K562 (cell line): ENCODE measurements at regions not wholly inside any gene's neighbourhood (a gene's known extent, or its start where the extent isn't known, plus 50 kb on each side); places are given as distances from the start of the nearest gene placed in this dataset.

ENCODE experiments used
- ATAC-seq: fragments of 200-7000 bp; cut with Tn5 transposase; 3 replicates; pipeline ENCODE4 v1.9.1; 2020; ENCODE audit warnings: moderate library complexity
- BruUV-seq: library from RNA; stranded (reverse); fragments of 400-500 nt; replicated peaks from 2 replicates; lab custom pipeline; 2021; lab: Mats Ljungman, UMichigan
- CTCF ChIA-PET: fragments of 300-600 bp; formaldehyde crosslinking; extraction: SDS; loops from one replicate; lab custom pipeline; 2021; ENCODE audit warnings: low intra/inter-chr PET ratio; lab: Yijun Ruan, JAX
- POLR2A ChIA-PET: fragments of 300-600, 350-650 bp; sonication (Branson Sonifier 250); formaldehyde crosslinking; extraction: SDS; loops from one replicate; lab custom pipeline; 2021; ENCODE audit warnings: antibody characterized with exemption, inconsistent platforms; lab: Yijun Ruan, JAX
- DNase-seq, 4 experiments: peaks; one replicate each; pipeline versions ENCODE4 v3.0.0 to v3.0.0-alpha.2; 2011 to 2018; ENCODE audit warnings: low spot score in 3 of 4, mixed read lengths in 3 of 4; ENCODE audit errors: extremely low read depth in 1 of 4
- FAIRE-seq: peaks from 2 replicates; lab custom pipeline; 2011; peaks lifted over from hg19 to GRCh38; lab: Jason Lieb, UNC
- H2AFZ ChIP-seq: 2 replicates; pipeline ENCODE4 v1.6.0; 2011; ENCODE audit warnings: low read depth, low read length, control low read depth, inconsistent platforms
- H3K27ac ChIP-seq: fragments of 200-600 bp; 3 replicates; pipeline ENCODE4 v1.8.0; 2011; ENCODE audit warnings: low read depth, mild to moderate bottlenecking, control low read depth, inconsistent platforms, low read length, moderate library complexity, mixed read lengths; ENCODE audit errors: extremely low read depth
- H3K27me3 ChIP-seq, 2 experiments: fragments of 300-600 bp in 1 of 2; 2 replicates in 1 of 2; 3 replicates in 1 of 2; pipeline versions ENCODE4 v1.6.0 to v1.8.0; 2011; ENCODE audit warnings: inconsistent platforms in 2 of 2, low read length in 2 of 2, mild to moderate bottlenecking in 1 of 2, mixed read lengths in 1 of 2, moderate library complexity in 1 of 2; ENCODE audit not compliant: control insufficient read depth in 2 of 2, insufficient read depth in 2 of 2
- H3K36me3 ChIP-seq: fragments of 300-600 bp; 3 replicates; pipeline ENCODE4 v1.8.0; 2011; ENCODE audit warnings: mild to moderate bottlenecking, low read length, inconsistent platforms; ENCODE audit not compliant: control insufficient read depth, insufficient read depth
- H3K4me1 ChIP-seq, 2 experiments: fragments of 200-600 bp in 1 of 2; replicated peaks in 1 of 2; 2 replicates in 1 of 2; 3 replicates in 1 of 2; pipeline versions ENCODE4 v1.5.1 to v1.8.0; 2011; ENCODE audit warnings: inconsistent platforms in 2 of 2, low read length in 2 of 2, mild to moderate bottlenecking in 1 of 2, mixed read lengths in 1 of 2, moderate library complexity in 1 of 2; ENCODE audit not compliant: control insufficient read depth in 2 of 2, insufficient read depth in 2 of 2
- H3K4me2 ChIP-seq: 2 replicates; pipeline ENCODE4 v1.6.1; 2011; ENCODE audit warnings: low read length, control low read depth, inconsistent platforms, mixed read lengths; ENCODE audit not compliant: insufficient read depth
- H3K4me3 ChIP-seq: fragments of 200-600 bp; sonication (generic), shearing (Covaris generic); 2 replicates; pipeline ENCODE4 v1.5.1; 2016; ENCODE audit warnings: control low read depth, inconsistent platforms
- H3K79me2 ChIP-seq: fragments of 200-600 bp; 3 replicates; pipeline ENCODE4 v1.8.0; 2011; ENCODE audit warnings: low read length, inconsistent platforms; ENCODE audit not compliant: control insufficient read depth, insufficient read depth
- H3K9ac ChIP-seq, 2 experiments: 2 replicates each; pipeline versions ENCODE4 v1.6.0 to v1.6.1; 2011; ENCODE audit warnings: low read depth in 2 of 2, low read length in 2 of 2, control low read depth in 1 of 2, inconsistent platforms in 1 of 2, mild to moderate bottlenecking in 1 of 2, mixed read lengths in 1 of 2; ENCODE audit not compliant: insufficient read depth in 1 of 2
- H3K9me1 ChIP-seq: one replicate; pipeline ENCODE4 v1.6.0; 2011; ENCODE audit warnings: inconsistent platforms, mild to moderate bottlenecking, low read length, moderate library complexity; ENCODE audit not compliant: control insufficient read depth, insufficient read depth
- H3K9me3 ChIP-seq: replicated peaks from 2 replicates; pipeline ENCODE4 v1.5.1; 2011; ENCODE audit warnings: low read depth, low read length, inconsistent platforms; ENCODE audit not compliant: control insufficient read depth, insufficient read depth
- H4K20me1 ChIP-seq: replicated peaks from 2 replicates; pipeline ENCODE4 v1.6.1; 2011; ENCODE audit warnings: low read length, inconsistent platforms, mixed read lengths; ENCODE audit not compliant: control insufficient read depth, insufficient read depth
- ARID3B ChIP-seq: fragments of 250-450 bp; sonication (Bioruptor Pico); IDR thresholded peaks from 2 replicates; pipeline ENCODE4 v1.4.0; 2020; ENCODE audit warnings: borderline replicate concordance
- PBX2 ChIP-seq, 2 experiments: IDR thresholded peaks in 1 of 2; conservative IDR thresholded peaks in 1 of 2; 2 replicates each; pipeline ENCODE4 v1.6.1; 2016; ENCODE audit warnings: low read depth in 2 of 2, mild to moderate bottlenecking in 1 of 2, missing compliant biosample characterization in 1 of 2, missing genetic modification characterization in 1 of 2, moderate library complexity in 1 of 2
- SUPT5H ChIP-seq: fragments of 450-650 bp; IDR thresholded peaks from 2 replicates; pipeline ENCODE4 v1.6.1; 2016
- ZBTB40 ChIP-seq, 2 experiments: fragments of 450-650 bp in 1 of 2; sonication (generic) in 1 of 2; formaldehyde crosslinking in 1 of 2; IDR thresholded peaks; 2 replicates each; pipeline versions ENCODE4 v1.7.1 to v1.9.0; 2016 to 2022; ENCODE audit warnings: inconsistent platforms in 1 of 2, mild to moderate bottlenecking in 1 of 2, missing genetic modification reagents in 1 of 2
- WGBS: fragments of 100-300 bp; shearing (Covaris generic); methylation state at CpG from one replicate; pipeline ENCODE4 v1.1.6; 2016; ENCODE audit warnings: low coverage, mixed read lengths; ENCODE audit not compliant: insufficient coverage; ENCODE audit errors: missing lambda C conversion rate; 5-methylcytosine and 5-hydroxymethylcytosine counted together
- in situ Hi-C: fragments of 300-500 bp; cut with MboI; formaldehyde crosslinking; loops from 4 replicates; pipeline ENCODE4 v1.15.0; 2018; ENCODE audit warnings: inconsistent platforms, mixed read lengths
- intact Hi-C: fragments of 100-400 bp; cut with micrococcal nuclease; formaldehyde crosslinking; loops from 2 replicates; pipeline ENCODE4 v1.14.2; 2022
- TF ChIP-seq, protein P1 (sequence below): conservative IDR thresholded peaks from 2 replicates; pipeline ENCODE4 v1.6.1; 2011; ENCODE audit warnings: low read depth, mild to moderate bottlenecking, low read length; ENCODE audit not compliant: control insufficient read depth

GRCh38 chr5:165574100-165574499 is 2068.7 kb downstream of the MAT2B start:
- Histone ChIP-seq H3K4me2 (no peak overlapping the region), H3K9me3 (no peaks in the 10 kb centered on the region), H3K4me3 (no peak overlapping the region), H3K9ac (no peak overlapping the region), H3K36me3 (no peaks in the 10 kb centered on the region), H3K9me1 (no peaks in the 10 kb centered on the region), H3K79me2 (no peaks in the 10 kb centered on the region), H2AFZ (no peak overlapping the region), H3K4me1 (no peaks in the 10 kb centered on the region), H4K20me1 (no peaks in the 10 kb centered on the region), H3K27ac (no peak overlapping the region), H3K27me3 (no peaks in the 10 kb centered on the region)
- DNase-seq, result no peak
- no TSS peak for BruUV-seq
- ChIA-PET POLR2A (no interaction called here), CTCF (no interaction called here)
- in situ Hi-C loops, result no loop called here
- FAIRE-seq, result no peak
- 0% methylated on average over 2 of the region's 2 CpGs for WGBS
- intact Hi-C loops, result no loop called here
- ATAC-seq, result no peak
- no peak for TF ChIP-seq ARID3B (CRISPR knock-in tag)
- TF ChIP-seq, protein P1, sequence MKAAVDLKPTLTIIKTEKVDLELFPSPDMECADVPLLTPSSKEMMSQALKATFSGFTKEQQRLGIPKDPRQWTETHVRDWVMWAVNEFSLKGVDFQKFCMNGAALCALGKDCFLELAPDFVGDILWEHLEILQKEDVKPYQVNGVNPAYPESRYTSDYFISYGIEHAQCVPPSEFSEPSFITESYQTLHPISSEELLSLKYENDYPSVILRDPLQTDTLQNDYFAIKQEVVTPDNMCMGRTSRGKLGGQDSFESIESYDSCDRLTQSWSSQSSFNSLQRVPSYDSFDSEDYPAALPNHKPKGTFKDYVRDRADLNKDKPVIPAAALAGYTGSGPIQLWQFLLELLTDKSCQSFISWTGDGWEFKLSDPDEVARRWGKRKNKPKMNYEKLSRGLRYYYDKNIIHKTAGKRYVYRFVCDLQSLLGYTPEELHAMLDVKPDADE, result no peak
- no peak for TF ChIP-seq SUPT5H
- no peak for TF ChIP-seq PBX2 (CRISPR knock-in tag; IDR thresholded peaks at IDR 0.05; ENCODE audit: low read depth)
- no peak for TF ChIP-seq PBX2 (tag; conservative IDR thresholded peaks at IDR 0.05; ENCODE audit: low read depth)
- no peak for TF ChIP-seq ZBTB40 (IDR thresholded peaks at IDR 0.05)
- no peak for TF ChIP-seq ZBTB40 (CRISPR knock-in tag; IDR thresholded peaks at IDR 0.05)
